WI38 (cell line): ENCODE measurements at regions not wholly inside any gene's neighbourhood (a gene's known extent, or its start where the extent isn't known, plus 50 kb on each side); places are given as distances from the start of the nearest gene placed in this dataset.

Experiments used
- H3K4me3 ChIP-seq: 2 replicates; pipeline ENCODE4 v1.5.1; 2011; ENCODE audit warnings: low read depth, mild to moderate bottlenecking, control low read depth, low read length
- TF ChIP-seq, protein P1 (sequence below): IDR thresholded peaks from 2 replicates; pipeline ENCODE4 v1.5.1; 2012; ENCODE audit warnings: low read depth, mild to moderate bottlenecking, control low read depth, low read length

DNA sequence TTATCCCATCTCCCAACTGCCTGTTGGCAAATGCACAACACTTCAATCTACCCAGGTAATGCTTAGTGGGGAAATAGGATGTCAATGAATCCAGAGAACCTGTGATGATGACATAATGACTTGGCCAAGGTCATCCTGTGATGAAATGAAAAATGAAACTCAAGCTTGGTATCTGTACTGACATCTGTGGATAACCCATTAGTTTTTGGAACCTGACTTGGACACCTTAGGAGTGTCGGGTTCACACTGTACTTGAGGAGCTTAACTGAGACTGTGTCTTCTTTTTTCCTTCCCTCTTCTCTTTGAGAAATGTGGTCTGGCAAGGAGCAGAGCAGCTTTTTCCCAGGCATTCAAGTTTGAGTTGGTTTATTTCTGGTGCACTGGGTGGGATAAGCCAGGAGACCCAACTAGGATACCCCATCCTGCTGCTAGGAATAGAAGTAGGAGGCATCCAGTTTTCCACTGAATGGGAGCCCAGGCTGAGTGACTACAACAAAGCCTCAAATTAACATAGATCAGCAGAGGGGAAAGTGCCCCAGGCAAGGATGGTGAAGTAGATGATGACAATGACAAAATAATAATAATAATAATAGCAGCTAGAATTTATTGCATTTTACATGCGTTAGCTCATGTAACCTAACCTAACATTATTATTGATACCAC lies 72.1 kb downstream of the ADRB2 start:
- TF ChIP-seq, protein P1, sequence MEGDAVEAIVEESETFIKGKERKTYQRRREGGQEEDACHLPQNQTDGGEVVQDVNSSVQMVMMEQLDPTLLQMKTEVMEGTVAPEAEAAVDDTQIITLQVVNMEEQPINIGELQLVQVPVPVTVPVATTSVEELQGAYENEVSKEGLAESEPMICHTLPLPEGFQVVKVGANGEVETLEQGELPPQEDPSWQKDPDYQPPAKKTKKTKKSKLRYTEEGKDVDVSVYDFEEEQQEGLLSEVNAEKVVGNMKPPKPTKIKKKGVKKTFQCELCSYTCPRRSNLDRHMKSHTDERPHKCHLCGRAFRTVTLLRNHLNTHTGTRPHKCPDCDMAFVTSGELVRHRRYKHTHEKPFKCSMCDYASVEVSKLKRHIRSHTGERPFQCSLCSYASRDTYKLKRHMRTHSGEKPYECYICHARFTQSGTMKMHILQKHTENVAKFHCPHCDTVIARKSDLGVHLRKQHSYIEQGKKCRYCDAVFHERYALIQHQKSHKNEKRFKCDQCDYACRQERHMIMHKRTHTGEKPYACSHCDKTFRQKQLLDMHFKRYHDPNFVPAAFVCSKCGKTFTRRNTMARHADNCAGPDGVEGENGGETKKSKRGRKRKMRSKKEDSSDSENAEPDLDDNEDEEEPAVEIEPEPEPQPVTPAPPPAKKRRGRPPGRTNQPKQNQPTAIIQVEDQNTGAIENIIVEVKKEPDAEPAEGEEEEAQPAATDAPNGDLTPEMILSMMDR, result no peak
- H3K4me3 ChIP-seq, result no peak overlapping the region

DNA sequence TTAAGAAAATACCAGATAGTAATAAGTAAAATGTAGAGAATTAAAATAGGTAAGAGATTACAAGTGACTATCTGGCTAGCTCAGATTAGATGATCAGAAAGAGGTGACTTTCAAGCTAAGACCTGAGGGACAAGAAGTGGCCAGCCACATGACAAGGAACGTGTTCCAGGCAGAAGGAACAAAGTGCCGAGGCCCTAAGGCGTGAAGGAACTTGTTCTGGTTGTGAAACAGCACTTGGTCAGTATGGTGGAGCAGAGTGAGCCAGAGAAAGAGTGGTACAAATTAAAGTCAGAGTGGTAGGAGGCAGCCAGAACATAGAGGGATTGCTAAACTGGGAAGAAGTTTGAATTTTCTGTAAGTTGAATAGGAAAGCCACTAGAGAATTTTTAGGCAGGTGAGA lies 73.6 kb downstream of the ADRB2 start:
- H3K4me3 ChIP-seq, result no peak overlapping the region

DNA sequence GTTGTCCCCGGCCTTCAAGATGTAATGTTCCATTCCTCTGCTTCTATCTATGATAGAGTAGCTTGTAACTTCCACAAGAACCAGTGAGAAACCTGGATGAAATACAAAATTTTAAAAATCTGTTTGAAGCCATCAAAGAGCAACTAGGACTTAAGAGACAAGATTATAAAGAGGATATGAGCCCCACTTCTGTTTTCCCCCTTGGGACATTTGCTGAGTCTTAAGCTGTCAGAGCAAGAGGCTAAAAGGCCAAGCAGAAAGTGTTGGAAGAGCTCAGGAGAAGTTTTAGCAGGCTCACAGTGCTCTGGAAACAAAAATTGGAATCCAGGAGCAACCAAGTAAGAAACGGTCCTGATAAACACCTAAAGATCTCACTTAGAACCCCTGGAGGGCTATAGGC lies 76.1 kb downstream of the ADRB2 start:
- TF ChIP-seq, protein P1, result no peak
- H3K4me3 ChIP-seq, result no peak overlapping the region

More for the DNA sequence above, 73.6 kb downstream of the ADRB2 start:
- TF ChIP-seq, protein P1, result no peak

DNA sequence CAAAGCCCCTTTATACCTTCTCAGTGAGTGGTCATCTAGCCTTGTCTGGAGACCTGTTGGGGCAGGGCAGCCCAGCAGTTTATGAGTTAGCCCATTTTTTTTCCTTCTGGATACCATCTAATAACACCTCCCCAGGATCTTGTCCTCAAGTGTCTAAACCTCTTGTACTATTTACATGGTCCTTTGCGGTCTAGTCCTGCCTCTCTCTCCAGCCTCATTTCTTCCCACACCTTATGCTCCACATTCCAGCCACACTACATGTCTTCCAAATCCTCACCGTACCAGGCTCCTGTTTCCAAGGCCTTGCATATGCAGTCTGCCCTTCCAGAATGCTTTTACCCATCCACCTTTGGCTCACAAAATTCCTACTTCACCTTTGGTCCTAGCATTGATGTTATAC lies 77.2 kb downstream of the ADRB2 start:
- TF ChIP-seq, protein P1, result no peak
- H3K4me3 ChIP-seq, result no peak overlapping the region

DNA sequence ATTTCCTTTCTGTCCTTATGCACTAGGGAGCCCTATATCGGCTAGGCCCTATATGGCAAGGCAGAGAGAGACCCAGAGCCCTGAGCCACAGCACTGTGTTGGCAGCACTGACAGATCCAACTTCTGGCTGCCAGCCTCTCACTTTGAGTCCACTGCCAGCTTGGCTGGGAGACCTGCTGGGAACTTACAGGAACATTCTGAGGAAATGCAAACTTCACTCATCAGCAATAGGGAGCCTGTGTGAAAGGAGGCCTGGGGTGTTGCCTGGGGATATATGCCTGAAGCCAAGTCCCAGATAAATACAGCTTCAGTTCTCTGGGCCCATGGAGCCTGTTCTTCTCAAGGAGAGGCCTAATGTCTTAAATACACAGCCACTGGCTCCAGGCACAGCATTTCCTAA lies 78.0 kb downstream of the ADRB2 start:
- no peak overlapping the region for H3K4me3 ChIP-seq
- TF ChIP-seq, protein P1, result no peak

DNA sequence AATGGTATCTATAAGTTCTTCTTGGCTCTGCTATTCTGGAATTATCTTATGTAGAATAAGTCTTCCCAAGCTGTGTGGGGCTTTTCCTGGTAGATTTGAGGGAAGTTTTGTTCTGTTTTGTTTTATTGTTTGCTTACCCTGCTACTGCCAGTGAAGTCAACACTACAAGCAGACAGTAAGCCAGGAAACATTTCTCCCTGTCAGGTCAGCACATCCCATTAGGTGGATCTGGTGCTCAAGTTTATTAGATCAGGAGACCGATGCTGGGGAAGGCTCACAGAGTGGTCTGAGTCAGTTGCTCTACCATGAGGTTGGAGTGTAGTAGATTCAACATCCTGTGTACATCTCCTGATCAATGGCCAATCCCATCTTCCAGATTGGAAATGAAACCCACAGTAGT lies 79.1 kb downstream of the ADRB2 start:
- TF ChIP-seq, protein P1, result no peak

DNA sequence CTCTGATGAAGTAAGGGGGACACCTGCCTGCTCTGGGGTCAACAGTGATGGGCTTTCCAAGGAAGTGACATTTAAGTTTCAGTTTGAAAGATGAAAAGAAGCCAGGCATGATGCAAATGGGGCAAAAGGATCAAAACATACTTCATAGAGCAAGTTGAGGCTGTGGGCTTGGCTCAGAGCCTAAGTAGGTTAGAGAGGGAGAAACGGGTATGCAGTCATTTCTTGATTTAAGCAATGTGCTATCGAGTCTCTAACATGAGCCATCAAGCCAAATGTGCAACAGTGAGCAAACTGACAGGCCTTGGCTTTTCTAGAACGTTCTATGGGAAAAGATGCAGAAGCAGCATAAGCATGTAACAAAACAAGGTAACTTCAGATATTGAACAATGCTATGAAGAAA lies 80.6 kb downstream of the ADRB2 start:
- TF ChIP-seq, protein P1, result no peak
- no peak overlapping the region for H3K4me3 ChIP-seq

More for the DNA sequence above, 79.1 kb downstream of the ADRB2 start:
- no peak overlapping the region for H3K4me3 ChIP-seq
